GM13976 (cell line): ENCODE measurements at regions not wholly inside any gene's neighbourhood (a gene's known extent, or its start where the extent isn't known, plus 50 kb on each side); places are given as distances from the start of the nearest gene placed in this dataset.

ENCODE experiments used
- DNase-seq: peaks from one replicate; pipeline ENCODE4 v3.0.0; 2012; ENCODE audit warnings: low spot score
- CTCF ChIP-seq: IDR thresholded peaks from 2 replicates; pipeline ENCODE4 v1.5.1; 2012; ENCODE audit warnings: borderline replicate concordance, mild to moderate bottlenecking; ENCODE audit not compliant: insufficient read depth; ENCODE audit errors: extremely low read depth, missing control alignments, control extremely low read depth
- in situ Hi-C: fragments of 300-500 bp; cut with MboI; formaldehyde crosslinking; loops from one replicate; pipeline ENCODE4 v1.12.0; 2022; ENCODE audit warnings: low sequenced_read_pairs, mixed read lengths, inconsistent platforms; ENCODE audit not compliant: unreplicated experiment

- no peak for TF ChIP-seq CTCF
- DNase-seq, result no peak
- in situ Hi-C loops, result no loop called here
Measured at GRCh38 chr21:33978585-33978984, 63.0 kb upstream of the ATP5PO start.

- in situ Hi-C loops, result no loop called here
- no peak for TF ChIP-seq CTCF
- no peak for DNase-seq
Measured at GRCh38 chr21:33977721-33978369, 62.2 kb upstream of the ATP5PO start.

- in situ Hi-C loops, result no loop called here
- DNase-seq, result no peak
- no peak for TF ChIP-seq CTCF
Measured at GRCh38 chr21:33977017-33977720, 61.6 kb upstream of the ATP5PO start.

GRCh38 chr21:33976082-33977016 lies 60.7 kb upstream of the ATP5PO start:
- in situ Hi-C loops, result no loop called here
- no peak for TF ChIP-seq CTCF
- DNase-seq, result peak; percentile 71

- in situ Hi-C loops, result no loop called here
- TF ChIP-seq CTCF, result no peak
- DNase-seq, result peak; percentile 77
Measured at GRCh38 chr21:33975548-33976081, 60.0 kb upstream of the ATP5PO start.

GRCh38 chr21:33974513-33975468 lies 59.2 kb upstream of the ATP5PO start:
- in situ Hi-C loops, result no loop called here
- DNase-seq, result no peak
- TF ChIP-seq CTCF, result no peak
